ENCODE measurements at regions not wholly inside any gene's neighbourhood (a gene's known extent, or its start where the extent isn't known, plus 50 kb on each side); places are given as distances from the start of the nearest gene placed in this dataset.

- no peaks in the 10 kb centered on the region for H3K9me3 Mint-ChIP-seq
Measured at GRCh38 chr4:56247646-56248045, 139.6 kb downstream of the AASDH start.

GRCh38 chr4:56246233-56246610 is 141.1 kb downstream of the AASDH start:
- H3K36me3 Mint-ChIP-seq: no peaks in the 10 kb centered on the region
- no peak overlapping the region for H3K27ac Mint-ChIP-seq
- no peaks in the 10 kb centered on the region for H3K9me3 Mint-ChIP-seq
- ATAC-seq (no peak), DNase-seq (ENCODE audit: low spot score in 2 of 2) (no peak)

More at GRCh38 chr4:56247646-56248045, 139.6 kb downstream of the AASDH start:
- ATAC-seq (no peak), DNase-seq (ENCODE audit: low spot score in 2 of 2) (no peak)
- H3K27ac Mint-ChIP-seq: no peak overlapping the region
- H3K36me3 Mint-ChIP-seq: no peaks in the 10 kb centered on the region

GRCh38 chr4:56245547-56246232 is 141.6 kb downstream of the AASDH start:
- H3K27ac Mint-ChIP-seq: no peak overlapping the region
- ATAC-seq: no peak

GRCh38 chr4:56244681-56245080 is 142.6 kb downstream of the AASDH start:
- H3K9me3 Mint-ChIP-seq: no peaks in the 10 kb centered on the region

More at GRCh38 chr4:56245547-56246232, 141.6 kb downstream of the AASDH start:
- Mint-ChIP-seq H3K36me3 (no peaks in the 10 kb centered on the region), H3K9me3 (no peaks in the 10 kb centered on the region)
- DNase-seq (ENCODE audit: low spot score in 2 of 2): no peak

DNA sequence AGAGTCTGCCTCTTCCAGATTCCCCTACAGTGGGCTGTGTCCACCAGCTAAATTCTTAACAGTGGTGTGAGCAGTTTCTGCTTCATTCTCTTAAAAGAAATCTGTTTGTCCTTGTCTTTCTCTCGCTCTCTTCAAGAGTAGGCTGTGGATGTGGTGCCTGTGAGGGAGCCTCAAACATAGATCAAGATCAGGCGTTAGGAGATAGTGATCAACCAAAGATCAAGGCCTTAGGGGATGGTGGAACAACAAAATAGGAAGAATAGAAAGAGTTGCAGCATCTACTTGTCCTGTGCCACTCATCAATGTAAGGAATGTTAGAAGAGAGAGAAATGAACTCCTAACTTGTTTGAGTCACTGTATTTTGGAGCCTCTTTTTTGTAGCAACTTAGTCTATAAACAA is 144.2 kb downstream of the AASDH start:
- DNase-seq (ENCODE audit: low spot score in 2 of 2): no peak
- ATAC-seq: no peak
- H3K36me3 Mint-ChIP-seq: no peaks in the 10 kb centered on the region
- H3K27ac Mint-ChIP-seq: no peak overlapping the region
- no peaks in the 10 kb centered on the region for H3K9me3 Mint-ChIP-seq

More at GRCh38 chr4:56244681-56245080, 142.6 kb downstream of the AASDH start:
- no peak for ATAC-seq
- Mint-ChIP-seq H3K36me3 (no peaks in the 10 kb centered on the region), H3K27ac (no peak overlapping the region)
- DNase-seq (ENCODE audit: low spot score in 2 of 2): no peak

GRCh38 chr4:56241500-56241899 is 145.8 kb downstream of the AASDH start:
- DNase-seq (ENCODE audit: low spot score in 2 of 2): no peak
- ATAC-seq: no peak
- Mint-ChIP-seq H3K27ac (no peak overlapping the region), H3K9me3 (no peaks in the 10 kb centered on the region), H3K36me3 (no peaks in the 10 kb centered on the region)

GRCh38 chr4:56240554-56241174 is 146.6 kb downstream of the AASDH start:
- Mint-ChIP-seq H3K9me3 (no peaks in the 10 kb centered on the region), H3K27ac (no peak overlapping the region), H3K36me3 (no peaks in the 10 kb centered on the region)
- no peak for DNase-seq (ENCODE audit: low spot score in 2 of 2)
- no peak for ATAC-seq

GRCh38 chr4:56238251-56238650 is 149.0 kb downstream of the AASDH start:
- H3K9me3 Mint-ChIP-seq: no peaks in the 10 kb centered on the region
- ATAC-seq (no peak), DNase-seq (ENCODE audit: low spot score in 2 of 2) (no peak)
- no peak overlapping the region for H3K27ac Mint-ChIP-seq
- H3K36me3 Mint-ChIP-seq: no peaks in the 10 kb centered on the region

GRCh38 chr4:56235725-56236124 is 151.6 kb downstream of the AASDH start:
- no peak for DNase-seq (ENCODE audit: low spot score in 2 of 2)
- H3K9me3 Mint-ChIP-seq: peaks cover 0 to 6% of the 10 kb centered on the region in 2 donors

DNA sequence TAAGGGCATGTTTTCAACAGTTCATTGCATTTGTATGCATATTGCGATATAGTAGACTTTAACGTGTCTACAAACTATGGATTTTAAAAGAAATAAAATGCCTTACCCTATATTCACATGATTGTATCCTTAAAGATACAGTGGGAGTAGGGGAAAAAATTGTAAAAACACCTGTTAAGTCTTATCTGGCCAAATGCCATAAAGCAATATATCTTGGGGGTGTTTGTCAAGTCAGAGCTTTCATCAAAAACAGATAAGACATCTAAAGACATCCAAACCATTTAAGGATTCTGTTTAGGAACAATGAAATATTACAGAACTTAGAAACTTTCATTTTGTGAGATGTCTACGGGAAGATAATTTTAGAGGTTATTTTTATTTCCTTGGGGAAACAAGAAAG is 152.3 kb downstream of the AASDH start:
- ATAC-seq (no peak), DNase-seq (ENCODE audit: low spot score in 2 of 2) (no peak)
- Mint-ChIP-seq H3K9me3 (peaks cover 0 to 6% of the 10 kb centered on the region in 2 donors), H3K27ac (no peak overlapping the region), H3K36me3 (no peaks in the 10 kb centered on the region)

More at GRCh38 chr4:56235725-56236124, 151.6 kb downstream of the AASDH start:
- ATAC-seq: no peak
- H3K36me3 Mint-ChIP-seq: no peaks in the 10 kb centered on the region
- H3K27ac Mint-ChIP-seq: no peak overlapping the region

- ATAC-seq (no peak), DNase-seq (ENCODE audit: low spot score in 2 of 2) (no peak)
- H3K36me3 Mint-ChIP-seq: no peaks in the 10 kb centered on the region
- peaks cover 0 to 6% of the 10 kb centered on the region in 2 donors for H3K9me3 Mint-ChIP-seq
- H3K27ac Mint-ChIP-seq: no peak overlapping the region
Measured at GRCh38 chr4:56234098-56234497, 153.2 kb downstream of the AASDH start.

- H3K9me3 Mint-ChIP-seq: peaks cover 0 to 6% of the 10 kb centered on the region in 2 donors
- DNase-seq (ENCODE audit: low spot score in 2 of 2) (no peak), ATAC-seq (no peak)
- no peaks in the 10 kb centered on the region for H3K36me3 Mint-ChIP-seq
- no peak overlapping the region for H3K27ac Mint-ChIP-seq
Measured at GRCh38 chr4:56231410-56231809, 155.9 kb downstream of the AASDH start.

- Mint-ChIP-seq H3K36me3 (no peaks in the 10 kb centered on the region), H3K27ac (no peak overlapping the region), H3K9me3 (peaks cover 4 to 10% of the 10 kb centered on the region in 2 donors)
- no peak for ATAC-seq
- no peak for DNase-seq (ENCODE audit: low spot score in 2 of 2)
Measured at GRCh38 chr4:56229947-56230346, 157.3 kb downstream of the AASDH start.

DNA sequence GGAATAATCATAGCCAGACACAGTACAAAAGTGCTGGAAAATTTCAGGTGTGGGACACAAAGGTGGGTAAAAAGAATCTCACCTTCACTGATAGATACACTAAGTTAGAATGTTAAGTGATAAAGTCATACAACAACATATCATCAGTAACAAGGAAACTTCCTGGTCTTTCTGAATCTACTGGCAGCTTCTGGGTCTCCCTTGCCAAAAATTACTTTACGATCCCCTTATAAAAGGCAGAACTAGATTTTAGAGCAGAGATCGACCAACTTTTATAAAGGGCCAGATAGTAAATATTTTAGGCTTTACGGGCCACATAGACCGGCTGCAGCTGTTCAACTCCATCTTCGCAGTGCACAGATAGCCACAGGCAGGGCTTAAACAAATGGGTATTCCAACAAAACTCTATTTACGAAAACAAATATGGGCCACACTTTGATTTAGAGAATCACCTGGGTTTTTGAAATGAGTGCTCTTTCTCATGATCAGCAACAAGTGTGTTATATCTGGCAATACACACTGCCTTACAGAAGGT is 159.9 kb downstream of the AASDH start:
- Mint-ChIP-seq H3K9me3 (peaks cover 4 to 10% of the 10 kb centered on the region in 2 donors), H3K36me3 (no peaks in the 10 kb centered on the region), H3K27ac (no peak overlapping the region)
- DNase-seq (ENCODE audit: low spot score in 2 of 2) (no peak), ATAC-seq (no peak)

GRCh38 chr4:56226579-56226978 is 160.7 kb downstream of the AASDH start:
- ATAC-seq: no peak
- no peak for DNase-seq (ENCODE audit: low spot score in 2 of 2)
- Mint-ChIP-seq H3K36me3 (no peaks in the 10 kb centered on the region), H3K9me3 (peaks cover 4 to 5% of the 10 kb centered on the region in 2 donors), H3K27ac (no peak overlapping the region)

- DNase-seq (ENCODE audit: low spot score in 2 of 2): no peak
- H3K9me3 Mint-ChIP-seq: peaks cover 4 to 5% of the 10 kb centered on the region in 2 donors
- ATAC-seq: no peak
- H3K36me3 Mint-ChIP-seq: no peaks in the 10 kb centered on the region
- no peak overlapping the region for H3K27ac Mint-ChIP-seq
Measured at GRCh38 chr4:56224641-56225040, 162.7 kb downstream of the AASDH start.

DNA sequence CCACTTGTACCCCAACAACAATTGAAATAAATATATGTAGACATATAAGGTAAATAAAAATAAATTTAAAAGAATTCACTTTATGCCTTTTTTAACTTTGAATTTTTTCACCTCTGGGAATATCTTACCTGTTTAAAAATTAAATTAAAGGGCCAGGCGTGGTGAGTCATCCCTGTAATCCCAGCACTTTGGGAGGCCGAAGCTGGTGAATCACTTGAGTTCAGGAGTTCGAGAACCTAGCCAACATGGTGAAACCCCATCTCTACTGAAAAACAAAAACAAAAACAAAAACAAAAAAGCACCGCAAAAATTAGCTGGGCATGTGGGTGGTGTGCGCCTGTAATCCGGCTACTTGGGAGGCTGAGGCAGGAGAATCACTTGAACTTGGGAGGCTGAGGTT is 164.8 kb downstream of the AASDH start:
- no peak for ATAC-seq
- peaks cover 4 to 5% of the 10 kb centered on the region in 2 donors for H3K9me3 Mint-ChIP-seq
- H3K36me3 Mint-ChIP-seq: no peaks in the 10 kb centered on the region
- H3K27ac Mint-ChIP-seq: no peak overlapping the region
- no peak for DNase-seq (ENCODE audit: low spot score in 2 of 2)

- ATAC-seq: no peak
- no peak overlapping the region for H3K27ac Mint-ChIP-seq
- H3K9me3 Mint-ChIP-seq: peaks cover 1 to 2% of the 10 kb centered on the region in 2 donors
- no peaks in the 10 kb centered on the region for H3K36me3 Mint-ChIP-seq
- no peak for DNase-seq (ENCODE audit: low spot score in 2 of 2)
Measured at GRCh38 chr4:56220261-56220660, 167.0 kb downstream of the AASDH start.
